NT2/D1 (cell line): ENCODE measurements at regions not wholly inside any gene's neighbourhood (a gene's known extent, or its start where the extent isn't known, plus 50 kb on each side); places are given as distances from the start of the nearest gene placed in this dataset.

Source experiments
- DNase-seq: peaks from one replicate; pipeline ENCODE4 v3.0.0-alpha.2; 2011; ENCODE audit warnings: low read depth, low spot score
- H3K27me3 ChIP-seq: 2 replicates; pipeline ENCODE4 v1.6.0; 2011; ENCODE audit warnings: mild to moderate bottlenecking; ENCODE audit not compliant: insufficient read length, insufficient read depth
- H3K36me3 ChIP-seq: 2 replicates; pipeline ENCODE4 v1.6.1; 2011; ENCODE audit warnings: mild to moderate bottlenecking, low read length, mixed read lengths; ENCODE audit not compliant: insufficient read depth, insufficient read length
- H3K4me1 ChIP-seq: 2 replicates; pipeline ENCODE4 v1.5.1; 2011; ENCODE audit not compliant: insufficient read depth, insufficient read length
- H3K4me3 ChIP-seq: 2 replicates; pipeline ENCODE4 v1.5.1; 2011; ENCODE audit warnings: low read depth; ENCODE audit not compliant: insufficient read length
- H3K9ac ChIP-seq: 2 replicates; pipeline ENCODE4 v1.6.0; 2011; ENCODE audit warnings: low read depth; ENCODE audit not compliant: insufficient read length
- H3K9me3 ChIP-seq: 2 replicates; pipeline ENCODE4 v1.5.1; 2011; ENCODE audit warnings: mild to moderate bottlenecking, low read length; ENCODE audit not compliant: insufficient read depth
- SUZ12 ChIP-seq: IDR thresholded peaks from 2 replicates; pipeline ENCODE4 v1.6.1; 2011; ENCODE audit not compliant: insufficient read length, insufficient read depth; ENCODE audit errors: extremely low read depth
- YY1 ChIP-seq: IDR thresholded peaks from 2 replicates; pipeline ENCODE4 v1.6.1; 2011; ENCODE audit not compliant: insufficient read length, insufficient read depth
- ZNF274 ChIP-seq: IDR thresholded peaks from 2 replicates; pipeline ENCODE4 v1.6.1; 2011; ENCODE audit warnings: mild to moderate bottlenecking, low read depth, low read length

DNA sequence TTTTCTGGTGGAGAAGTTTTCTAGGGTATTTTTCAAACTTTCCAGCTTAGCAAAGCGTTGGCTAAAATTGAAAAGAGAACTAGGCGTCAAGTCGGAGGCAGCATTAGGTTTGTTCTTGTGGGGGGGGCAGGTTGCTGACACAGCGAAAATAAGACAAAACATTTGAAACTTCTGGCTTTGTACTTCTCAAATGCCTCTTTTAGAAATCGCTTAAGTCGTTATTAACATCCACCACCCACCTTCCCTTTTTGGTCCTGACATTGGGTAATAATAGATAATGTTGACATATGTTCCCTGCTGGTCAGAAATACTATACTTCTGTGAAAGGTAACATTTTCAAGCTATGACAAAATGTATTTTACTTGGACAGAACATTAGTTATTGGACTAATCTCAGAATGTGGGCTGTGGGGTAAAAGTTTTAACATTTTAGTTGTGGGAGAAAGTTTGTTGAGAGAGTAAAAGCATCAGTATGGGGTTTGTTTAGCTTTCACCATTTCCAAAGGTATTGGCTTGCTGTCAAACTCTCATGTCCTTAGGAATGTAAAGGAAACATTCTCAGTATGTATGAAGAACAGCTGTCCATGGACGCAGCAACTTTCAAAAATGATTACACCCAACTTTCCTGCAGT, 88.1 kb upstream of the ZEB2 start:
- Histone ChIP-seq H3K36me3 (no peaks in the 10 kb centered on the region), H3K9ac (no peak overlapping the region), H3K4me3 (no peak overlapping the region), H3K9me3 (no peaks in the 10 kb centered on the region), H3K27me3 (no peaks in the 10 kb centered on the region), H3K4me1 (no peaks in the 10 kb centered on the region)
- TF ChIP-seq ZNF274: no peak
- TF ChIP-seq SUZ12: no peak
- TF ChIP-seq YY1: no peak
- no peak for DNase-seq

- no peak for DNase-seq
- no peaks in the 10 kb centered on the region for H3K9me3 ChIP-seq
- no peak overlapping the region for H3K4me3 ChIP-seq
- H3K27me3 ChIP-seq: no peaks in the 10 kb centered on the region
- TF ChIP-seq SUZ12 (no peak), ZNF274 (no peak), YY1 (no peak)
- H3K9ac ChIP-seq: no peak overlapping the region
- no peaks in the 10 kb centered on the region for H3K4me1 ChIP-seq
- H3K36me3 ChIP-seq: no peaks in the 10 kb centered on the region
Measured at GRCh38 chr2:144607099-144607498, 87.2 kb upstream of the ZEB2 start.

GRCh38 chr2:144606466-144607095, 86.7 kb upstream of the ZEB2 start:
- no peaks in the 10 kb centered on the region for H3K27me3 ChIP-seq
- no peak for TF ChIP-seq SUZ12
- no peak for TF ChIP-seq ZNF274
- TF ChIP-seq YY1: no peak
- H3K4me3 ChIP-seq: no peak overlapping the region
- H3K9ac ChIP-seq: no peak overlapping the region
- no peaks in the 10 kb centered on the region for H3K4me1 ChIP-seq
- DNase-seq: no peak
- H3K36me3 ChIP-seq: no peaks in the 10 kb centered on the region
- no peaks in the 10 kb centered on the region for H3K9me3 ChIP-seq

GRCh38 chr2:144605231-144605840, 85.4 kb upstream of the ZEB2 start:
- Histone ChIP-seq H3K9me3 (no peaks in the 10 kb centered on the region), H3K27me3 (no peaks in the 10 kb centered on the region), H3K36me3 (no peaks in the 10 kb centered on the region), H3K4me1 (no peaks in the 10 kb centered on the region), H3K9ac (no peak overlapping the region), H3K4me3 (no peak overlapping the region)
- no peak for DNase-seq
- no peak for TF ChIP-seq SUZ12
- no peak for TF ChIP-seq YY1
- TF ChIP-seq ZNF274: no peak

DNA sequence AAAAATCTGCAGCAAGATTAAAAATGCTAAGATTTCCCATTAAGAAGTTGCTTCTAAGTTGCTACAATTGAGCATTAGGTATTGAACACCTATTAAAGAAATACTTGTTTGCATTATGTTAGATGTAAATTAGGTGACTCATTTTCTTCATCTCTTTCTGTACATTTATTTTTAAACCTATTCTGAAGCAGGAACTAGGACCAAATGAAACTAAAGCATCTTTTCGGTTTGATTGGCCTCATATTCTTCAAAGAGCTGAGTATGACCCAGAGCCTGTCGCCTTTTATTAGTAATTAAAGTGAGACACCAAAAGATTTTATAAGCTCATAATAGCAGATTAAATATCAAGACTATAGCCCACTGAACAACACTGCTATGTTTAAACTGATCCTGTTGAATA, 83.4 kb upstream of the ZEB2 start:
- no peak overlapping the region for H3K4me3 ChIP-seq
- H3K4me1 ChIP-seq: no peaks in the 10 kb centered on the region
- H3K9ac ChIP-seq: no peak overlapping the region
- no peak for DNase-seq
- H3K36me3 ChIP-seq: no peaks in the 10 kb centered on the region
- TF ChIP-seq SUZ12: no peak
- TF ChIP-seq ZNF274: no peak
- no peak for TF ChIP-seq YY1
- H3K9me3 ChIP-seq: no peaks in the 10 kb centered on the region
- no peaks in the 10 kb centered on the region for H3K27me3 ChIP-seq

DNA sequence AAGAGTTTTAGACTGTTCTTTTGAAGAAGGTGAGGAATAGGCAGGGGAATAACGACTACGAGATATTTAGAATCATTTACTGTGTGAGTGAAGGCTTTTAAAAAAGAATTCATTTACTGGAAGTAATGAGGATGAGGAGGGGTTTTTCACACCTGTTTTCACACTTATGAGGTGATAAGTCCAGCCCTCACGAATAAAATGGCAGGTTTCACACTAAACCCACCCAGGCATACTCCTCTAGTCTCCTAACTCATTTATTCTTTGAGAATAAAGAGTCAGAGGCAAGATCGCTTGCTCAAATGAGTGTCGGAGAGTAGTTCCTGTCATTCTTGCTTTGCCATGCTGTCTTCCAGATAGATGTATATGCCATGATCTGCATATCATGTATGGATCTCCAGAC, 79.0 kb upstream of the ZEB2 start:
- TF ChIP-seq SUZ12: no peak
- no peak for TF ChIP-seq YY1
- no peak for TF ChIP-seq ZNF274
- DNase-seq: no peak
- Histone ChIP-seq H3K4me3 (no peak overlapping the region), H3K27me3 (no peaks in the 10 kb centered on the region), H3K36me3 (no peaks in the 10 kb centered on the region), H3K9me3 (no peaks in the 10 kb centered on the region), H3K9ac (no peak overlapping the region), H3K4me1 (no peaks in the 10 kb centered on the region)

GRCh38 chr2:144597894-144598593, 78.1 kb upstream of the ZEB2 start:
- Histone ChIP-seq H3K36me3 (no peaks in the 10 kb centered on the region), H3K9ac (no peak overlapping the region), H3K4me1 (no peaks in the 10 kb centered on the region), H3K27me3 (no peaks in the 10 kb centered on the region), H3K9me3 (no peaks in the 10 kb centered on the region), H3K4me3 (no peak overlapping the region)
- TF ChIP-seq YY1 (no peak), SUZ12 (no peak), ZNF274 (no peak)
- no peak for DNase-seq
